ENCODE measurements at regions not wholly inside any gene's neighbourhood (a gene's known extent, or its start where the extent isn't known, plus 50 kb on each side); places are given as distances from the start of the nearest gene placed in this dataset.
"Not testable (repeated sequence)": the region's sequence is repeated elsewhere in the genome, so short reads cannot be mapped to it uniquely, and the experiment has no call there.

DNA sequence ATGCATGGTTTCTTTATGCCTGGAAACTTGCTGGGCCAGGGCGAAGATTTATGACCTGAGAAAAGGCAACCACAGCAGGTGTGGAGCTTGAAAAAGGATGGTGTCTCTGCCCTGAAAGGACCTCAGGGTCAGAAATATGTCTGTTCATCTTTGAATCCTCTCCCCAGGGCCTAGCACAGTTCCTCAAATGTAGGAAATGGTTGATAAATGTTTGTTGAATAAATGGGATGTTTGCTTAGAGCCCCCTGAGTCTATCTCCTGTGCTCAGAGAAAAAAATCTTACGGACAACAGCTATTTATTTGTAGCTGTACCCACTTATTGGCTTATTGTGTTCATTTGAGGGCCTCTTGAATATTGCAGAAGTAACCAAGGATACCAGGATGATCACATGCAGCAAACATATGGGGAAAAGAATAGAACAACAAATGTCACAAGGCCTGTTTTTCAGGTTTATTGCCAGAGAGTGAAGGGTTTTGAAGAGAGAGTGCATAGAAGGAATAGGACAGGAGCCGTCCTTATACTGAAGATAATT, 114.5 kb downstream of the KLF5 start:
- DNase-seq: no peak

DNA sequence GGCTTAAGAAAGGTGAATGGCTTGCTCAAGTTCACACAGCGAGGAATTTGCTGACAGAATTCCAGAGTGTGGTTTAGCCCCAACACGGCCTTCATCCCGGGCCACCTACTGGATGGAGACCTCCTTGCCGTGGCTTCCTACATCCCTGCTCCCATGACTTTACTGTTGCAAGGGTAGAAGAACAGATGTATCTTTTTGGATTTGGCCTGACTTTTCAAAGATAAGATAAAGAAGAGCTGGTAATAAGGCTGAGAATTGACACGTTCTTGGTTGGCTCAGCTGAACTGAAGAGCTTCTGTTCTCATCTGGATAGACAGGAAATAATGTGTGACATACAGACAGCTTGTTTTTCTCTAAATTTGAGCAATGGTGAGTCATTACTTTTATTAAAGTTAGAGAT, 113.1 kb downstream of the KLF5 start:
- DNase-seq: no peak

GRCh38 chr13:73171271-73171682, 112.5 kb downstream of the KLF5 start:
- DNase-seq: no peak

DNA sequence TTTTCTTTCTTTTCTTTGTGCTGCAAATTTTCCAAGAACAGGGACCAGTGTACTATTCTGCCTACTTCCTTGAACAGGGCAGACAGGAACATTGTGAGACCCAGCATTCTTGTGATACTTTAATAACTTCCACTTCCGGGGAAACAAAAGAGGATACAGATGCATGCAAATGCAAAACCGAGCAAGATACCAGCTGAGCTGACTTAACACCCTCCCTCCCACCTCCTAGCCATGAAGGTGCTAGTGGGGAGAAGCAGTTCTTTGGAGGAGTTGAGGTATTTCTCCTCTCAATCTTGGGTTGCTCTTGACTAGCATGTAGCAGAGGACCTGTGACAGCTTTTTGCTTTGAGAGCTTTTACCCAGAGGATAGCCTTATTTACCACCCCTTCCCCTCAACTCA, 111.2 kb downstream of the KLF5 start:
- DNase-seq: peak; percentile 56 to 78

DNA sequence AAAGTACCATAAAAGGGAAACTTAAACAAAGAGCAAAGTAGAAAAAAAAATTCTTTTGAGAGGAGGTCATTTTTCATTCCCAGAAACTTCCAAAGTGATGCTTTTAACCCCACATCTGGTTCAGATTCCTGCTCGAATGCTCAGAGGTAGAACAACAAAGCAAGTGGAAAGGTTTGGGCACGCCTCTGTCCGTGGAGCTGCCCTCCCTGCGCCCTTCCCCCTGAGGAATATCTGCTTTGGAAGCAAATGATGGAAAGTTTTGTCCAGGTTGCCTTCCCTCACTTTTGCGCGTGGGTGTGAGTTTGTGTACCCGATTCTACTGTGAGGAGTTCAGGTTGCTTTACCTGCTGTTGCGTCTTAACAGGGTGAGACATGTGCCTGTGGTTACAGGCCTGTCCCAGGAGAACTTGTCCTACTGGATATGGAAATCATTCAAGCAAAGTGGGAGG, 110.2 kb downstream of the KLF5 start:
- DNase-seq: peak; percentile 88 to 90

DNA sequence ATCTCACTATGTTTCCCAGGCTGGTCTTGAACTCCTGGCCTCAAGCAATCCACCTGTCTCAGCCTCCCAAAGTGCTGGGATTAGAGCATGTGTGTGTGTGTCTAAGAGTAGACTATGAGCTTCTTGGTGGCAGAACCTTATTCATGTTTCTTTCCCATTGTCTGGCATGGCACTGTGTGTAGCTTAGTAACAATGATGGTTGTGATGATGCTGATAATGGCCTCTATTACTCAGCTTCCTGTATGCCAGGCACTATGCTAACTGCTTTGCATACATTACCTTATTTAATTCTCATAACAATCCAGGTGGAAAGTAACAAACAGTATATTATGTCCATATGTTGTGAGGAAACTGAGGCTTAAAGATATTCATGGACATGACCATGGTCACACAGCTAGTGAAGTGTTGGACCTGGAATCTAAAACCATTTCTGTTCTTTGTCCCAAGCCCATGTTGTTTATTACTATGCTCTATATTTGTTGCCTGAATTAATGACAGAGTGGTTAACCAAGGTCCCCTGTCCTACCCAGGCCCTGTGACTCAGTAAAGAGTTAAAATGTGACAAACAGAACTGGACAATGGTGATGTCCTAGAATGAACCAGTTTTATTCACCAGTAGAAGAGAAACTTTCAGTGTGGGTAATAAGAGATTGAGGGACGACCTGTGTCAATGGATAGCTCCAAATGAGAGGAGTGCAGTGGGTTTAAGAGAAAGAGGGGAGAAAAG, 109.6 kb downstream of the KLF5 start:
- peak; percentile 71 to 79 for DNase-seq

- no peak for DNase-seq
These were observed 108.4 kb downstream of the KLF5 start for GRCh38 chr13:73167028-73167820.

- no peak for DNase-seq
These were observed 107.4 kb downstream of the KLF5 start for GRCh38 chr13:73166204-73166603.

DNA sequence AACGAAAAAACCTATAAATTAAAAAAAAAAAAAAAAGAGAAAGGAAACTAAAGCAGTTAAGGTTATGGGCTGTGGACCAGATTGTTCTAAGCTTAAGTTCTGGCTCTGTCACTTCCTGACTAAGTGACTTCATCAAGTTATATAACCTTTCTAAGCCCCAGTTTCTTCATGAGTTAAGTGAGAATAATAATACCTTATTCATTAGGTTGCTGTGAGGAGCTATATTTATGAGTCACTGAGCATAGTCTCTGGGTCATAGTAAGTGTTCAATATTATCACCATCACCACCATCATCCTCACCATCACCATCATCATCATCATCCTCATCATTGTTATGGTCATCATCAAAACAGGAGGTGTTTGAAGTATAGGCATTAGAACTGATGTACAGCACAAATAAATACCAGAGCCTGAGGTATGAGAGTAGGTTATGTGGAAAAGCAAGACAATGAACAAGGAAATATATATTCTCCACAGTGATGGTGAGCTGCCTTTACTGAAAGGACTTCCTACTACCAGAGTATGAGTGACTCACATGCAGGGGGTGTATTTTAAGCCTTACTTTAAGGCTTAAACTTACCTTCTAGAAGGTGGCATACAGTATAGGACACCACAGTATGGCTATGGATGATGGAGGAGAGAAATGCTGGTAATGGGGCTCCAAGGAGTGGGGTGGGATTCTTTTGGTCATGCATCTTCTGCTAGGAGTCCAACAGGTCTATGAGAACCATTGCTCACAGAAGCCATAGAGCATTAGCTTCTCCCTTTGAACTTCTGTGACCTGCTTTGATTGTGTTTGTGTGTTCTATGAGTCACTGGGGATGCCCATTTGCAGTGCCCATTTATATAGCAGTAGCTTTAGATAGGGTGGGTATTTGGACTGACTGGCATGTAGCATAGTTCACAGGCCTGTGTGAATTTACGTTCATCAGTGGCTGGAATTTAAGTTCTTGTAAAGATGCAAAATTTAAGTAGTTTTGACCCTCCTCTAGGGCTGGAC, 104.4 kb downstream of the KLF5 start:
- no peak for DNase-seq

- DNase-seq: not testable (repeated sequence)
These were observed 101.7 kb downstream of the KLF5 start for GRCh38 chr13:73160371-73161031.

- DNase-seq: no peak
These were observed 100.0 kb downstream of the KLF5 start for GRCh38 chr13:73158851-73159250.

DNA sequence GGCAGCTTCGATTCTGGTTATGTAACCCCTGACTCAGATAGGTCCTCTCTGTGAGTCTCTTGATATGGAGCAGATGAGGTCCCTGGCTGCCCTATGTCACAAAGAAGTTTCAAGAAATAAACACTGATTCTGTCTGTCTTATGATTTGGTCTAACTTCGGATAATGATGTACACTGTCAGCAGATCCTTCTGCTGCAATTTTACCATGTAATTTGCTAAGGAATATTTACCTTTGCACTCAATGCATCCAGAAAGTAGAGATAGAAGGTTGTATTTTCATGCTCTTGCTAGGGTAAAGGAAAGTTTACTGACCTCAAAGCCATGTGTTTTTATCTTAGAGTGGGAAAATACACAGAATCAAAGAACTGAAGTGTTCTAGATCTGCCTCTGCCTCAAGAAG, 98.2 kb downstream of the KLF5 start:
- DNase-seq: no peak

- DNase-seq: no peak
These were observed 87.9 kb downstream of the KLF5 start for GRCh38 chr13:73146707-73147106.

- no peak for DNase-seq
These were observed 83.3 kb downstream of the KLF5 start for GRCh38 chr13:73142071-73142470.

DNA sequence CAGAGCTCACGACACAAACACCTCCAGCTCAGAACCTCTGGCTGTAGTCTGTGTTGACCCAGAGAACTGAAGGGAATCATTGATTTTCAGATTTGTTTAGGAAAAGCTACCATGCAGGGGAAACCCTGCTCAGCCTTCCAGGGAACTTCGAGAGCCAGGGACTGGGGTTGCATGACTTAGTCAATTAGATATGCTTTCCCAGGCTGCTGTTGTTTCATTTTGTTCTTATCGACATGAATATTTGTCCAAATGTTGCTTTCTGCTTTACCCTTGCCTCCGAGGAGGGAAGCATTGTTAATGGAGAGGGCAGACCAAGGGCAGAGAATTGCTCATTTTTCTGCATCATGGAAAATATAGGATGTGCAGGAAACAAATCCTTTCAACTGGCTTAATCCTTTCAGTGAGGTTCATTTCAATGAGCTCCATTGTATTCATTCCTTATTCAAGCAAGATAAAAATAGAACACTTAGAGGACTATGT, 82.5 kb downstream of the KLF5 start:
- no peak for DNase-seq

GRCh38 chr13:73140801-73141200, 82.0 kb downstream of the KLF5 start:
- no peak for DNase-seq

DNA sequence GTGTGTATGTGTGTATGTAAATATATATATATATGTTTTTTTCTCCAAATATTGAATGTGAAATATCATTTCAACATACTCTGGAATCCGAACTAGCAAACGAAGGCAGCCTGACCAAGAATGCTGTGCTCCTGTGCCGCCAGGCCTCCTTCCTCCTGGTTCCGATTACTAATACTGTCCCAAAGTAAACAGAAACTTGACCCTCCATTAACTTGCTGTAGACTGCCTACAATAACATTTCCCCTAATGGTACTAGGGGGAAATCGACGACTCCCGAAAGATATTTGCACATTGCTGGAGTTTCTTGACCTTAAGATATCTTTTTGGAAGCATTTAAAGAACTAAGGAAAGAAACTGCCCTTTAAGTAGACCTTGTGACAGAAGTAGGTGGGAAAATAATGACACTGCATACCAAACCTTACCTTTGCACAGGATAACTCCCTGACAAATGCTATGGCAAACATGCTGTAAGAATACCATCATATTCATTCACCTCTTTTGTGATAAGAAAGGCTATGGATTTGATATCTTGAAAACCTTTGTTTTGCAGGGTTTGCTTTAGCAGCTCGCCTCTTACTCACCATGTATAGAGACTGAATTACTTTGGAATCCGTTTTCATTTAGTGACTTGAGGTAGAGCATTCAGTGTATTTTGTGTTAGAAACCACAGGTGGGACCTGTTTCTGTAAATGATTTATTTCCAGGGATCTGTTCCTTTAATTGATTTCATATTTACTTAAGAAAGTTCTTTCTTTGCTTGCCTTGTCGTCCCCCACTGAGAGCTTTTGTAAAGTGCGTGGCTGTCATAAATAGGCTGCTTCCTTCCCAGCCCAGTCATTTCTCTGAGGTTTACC, 80.1 kb downstream of the KLF5 start:
- peak in 1 of 2 experiments; percentile 24 for DNase-seq

DNA sequence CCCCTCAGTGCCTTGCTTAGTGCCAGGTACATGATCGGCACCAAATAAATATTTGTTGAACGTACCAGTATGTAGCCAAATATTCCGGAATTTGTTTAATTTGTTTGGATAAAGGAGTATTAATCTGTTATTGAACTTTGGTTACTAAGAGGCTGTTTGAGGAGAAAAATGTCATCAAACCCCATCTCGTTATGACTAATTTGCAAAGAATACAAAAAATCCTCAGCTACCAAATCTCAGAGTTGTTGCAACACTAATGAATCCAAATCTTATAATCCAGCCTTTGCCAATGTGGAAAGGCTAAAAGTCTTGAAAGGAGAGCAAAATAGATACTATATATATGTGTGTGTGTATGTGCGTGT, 79.5 kb downstream of the KLF5 start:
- no peak for DNase-seq

DNA sequence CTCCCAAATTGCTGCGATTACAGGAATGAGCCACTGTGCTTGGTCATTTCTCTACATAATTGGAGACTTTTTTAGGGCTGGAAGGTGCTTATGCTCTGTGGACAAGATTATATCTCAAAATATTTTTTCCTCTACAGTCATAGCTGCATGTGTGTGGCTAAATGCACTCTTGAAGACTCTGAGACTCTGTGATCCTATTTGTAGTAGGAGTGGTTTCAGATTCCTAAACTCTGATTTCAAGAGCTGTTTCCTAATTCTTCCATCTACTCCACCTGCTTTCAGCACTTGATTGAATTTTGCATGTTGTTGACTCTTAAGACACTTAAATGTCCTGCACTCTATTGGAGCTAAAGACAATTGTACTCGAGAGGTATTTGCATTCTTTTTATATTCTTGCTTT, 78.0 kb downstream of the KLF5 start:
- DNase-seq: peak in 1 of 2 experiments; percentile 12

- no peak for DNase-seq
These were observed 74.7 kb downstream of the KLF5 start for GRCh38 chr13:73133531-73133930.

DNA sequence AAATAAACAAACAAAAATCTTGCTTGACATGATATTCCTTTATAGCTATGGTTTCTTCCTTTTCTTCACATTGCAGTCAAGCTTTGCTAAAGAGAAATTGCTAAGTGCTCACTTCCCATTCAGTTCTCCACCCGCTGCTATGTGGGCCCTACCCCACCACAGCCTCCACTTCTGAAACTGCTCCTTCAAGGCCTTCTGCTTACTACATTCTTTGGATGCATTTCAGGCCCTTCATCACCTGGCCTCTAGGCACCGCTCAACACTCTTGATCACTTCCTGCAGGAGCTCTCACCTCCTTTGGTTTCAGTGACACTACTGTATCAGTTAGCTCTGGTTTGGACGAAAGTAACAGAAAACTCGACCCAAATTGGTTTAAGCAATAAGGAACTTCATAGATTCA, 72.4 kb downstream of the KLF5 start:
- no peak for DNase-seq
